KBM-7 (cell line): ENCODE measurements at regions not wholly inside any gene's neighbourhood (a gene's known extent, or its start where the extent isn't known, plus 50 kb on each side); places are given as distances from the start of the nearest gene placed in this dataset.

Source experiments
- DNase-seq: peaks from one replicate; pipeline ENCODE4 v3.0.0-alpha.2; 2015
- in situ Hi-C: fragments of 300-500 bp; cut with MboI; formaldehyde crosslinking; loops from 2 replicates; pipeline ENCODE4 v1.14.3; 2020; ENCODE audit warnings: low sequenced_read_pairs, low pct_unique_long_range_greater_than_20kb, mixed read lengths

DNA sequence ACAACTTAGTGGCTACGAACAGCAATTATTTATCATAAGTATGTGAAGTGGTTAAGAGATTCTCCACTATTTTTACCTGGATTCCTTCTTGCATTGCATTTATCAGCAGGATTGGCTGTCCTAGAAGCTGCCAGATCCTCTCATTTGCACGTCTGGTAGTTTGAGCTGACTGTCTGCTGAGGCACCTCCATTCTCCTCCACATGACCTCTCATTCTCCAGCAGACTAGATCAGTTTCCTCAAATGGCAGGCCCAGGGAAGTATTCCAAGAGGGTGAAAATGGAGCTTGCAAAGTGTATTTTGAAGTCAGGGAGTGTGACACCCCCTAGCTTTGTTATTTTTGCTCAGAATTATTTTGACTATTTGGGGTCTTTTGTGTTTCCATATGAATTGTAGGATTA lies 870.1 kb downstream of the CDH11 start:
- in situ Hi-C loops = no loop called here
- no peak for DNase-seq

DNA sequence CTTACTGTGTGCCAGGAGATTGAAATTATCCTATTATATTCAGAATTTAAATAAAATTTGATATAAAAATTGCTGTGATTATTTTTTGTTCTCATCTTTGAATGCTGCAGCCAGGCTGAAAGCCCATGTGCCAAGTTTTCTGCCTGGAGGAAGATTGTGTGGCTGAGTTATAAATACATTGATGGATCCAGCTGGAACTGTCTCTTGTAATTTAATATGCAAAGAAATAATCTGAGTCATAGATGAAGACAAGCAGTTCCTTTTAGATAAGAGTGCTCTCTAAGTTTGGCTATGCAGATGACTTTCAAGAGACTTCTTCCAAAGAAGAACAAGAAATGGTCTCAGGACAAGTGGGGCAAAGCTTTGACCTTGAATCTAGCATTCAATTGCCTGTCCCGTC lies 871.0 kb downstream of the CDH11 start:
- DNase-seq = no peak
- in situ Hi-C loops = no loop called here

DNA sequence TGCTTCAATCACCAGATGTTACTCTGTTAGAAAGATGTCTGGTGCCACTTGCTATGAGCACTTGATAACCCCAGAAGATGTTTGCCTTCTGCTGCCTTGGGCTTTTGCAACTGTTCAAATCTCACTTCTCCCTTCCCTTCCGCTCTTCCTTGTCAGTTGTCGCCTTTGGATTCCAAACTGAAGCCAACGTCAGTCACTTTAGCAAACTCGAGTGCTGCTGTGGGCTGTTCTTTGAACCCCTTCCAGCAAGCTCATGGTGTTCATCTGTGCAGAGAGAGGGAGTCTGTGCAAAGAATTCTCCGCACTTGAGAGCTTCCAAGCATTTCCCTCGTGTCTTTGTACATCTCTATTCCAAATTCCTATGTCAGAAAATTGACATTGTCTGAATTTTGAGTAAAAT lies 879.4 kb downstream of the CDH11 start:
- no peak for DNase-seq
- in situ Hi-C loops = no loop called here

DNA sequence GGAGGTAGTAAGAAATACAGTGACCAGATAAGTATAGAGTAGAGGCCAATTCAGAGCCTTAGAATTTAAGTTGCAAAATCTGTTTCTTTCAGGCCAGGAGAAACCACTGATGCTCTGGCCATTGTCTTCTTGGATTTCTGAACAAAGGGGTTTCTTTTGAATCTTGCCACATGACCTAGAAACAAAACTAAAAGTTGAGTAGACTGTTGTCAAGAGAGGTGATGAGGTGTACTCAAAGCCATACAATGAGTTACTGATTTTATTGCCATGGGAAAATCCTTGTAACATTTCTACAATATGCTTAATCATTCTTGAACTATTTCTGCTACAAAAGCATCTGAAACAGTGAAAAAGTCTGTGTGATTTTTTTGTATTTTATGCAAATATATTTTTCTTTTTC lies 881.3 kb downstream of the CDH11 start:
- DNase-seq = no peak
- in situ Hi-C loops = no loop called here

DNA sequence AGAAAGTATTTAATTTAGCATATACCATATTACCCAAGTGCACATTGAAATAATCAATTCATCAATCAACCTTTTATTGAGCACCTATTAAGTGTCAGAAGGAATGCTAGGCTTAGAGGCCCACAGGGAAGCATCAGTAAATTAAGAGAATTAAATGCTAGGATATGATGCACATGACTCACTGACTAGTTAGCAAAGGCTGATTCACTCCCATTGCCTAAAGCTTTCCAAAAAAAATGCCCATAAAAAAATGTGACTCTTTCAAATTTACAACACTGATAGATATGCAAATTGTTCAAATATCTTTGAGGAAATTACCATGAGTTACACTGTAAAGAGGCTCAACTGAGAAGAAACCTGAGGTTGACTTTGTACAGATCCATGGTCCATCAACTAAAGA lies 883.3 kb downstream of the CDH11 start:
- in situ Hi-C loops = no loop called here
- no peak for DNase-seq

DNA sequence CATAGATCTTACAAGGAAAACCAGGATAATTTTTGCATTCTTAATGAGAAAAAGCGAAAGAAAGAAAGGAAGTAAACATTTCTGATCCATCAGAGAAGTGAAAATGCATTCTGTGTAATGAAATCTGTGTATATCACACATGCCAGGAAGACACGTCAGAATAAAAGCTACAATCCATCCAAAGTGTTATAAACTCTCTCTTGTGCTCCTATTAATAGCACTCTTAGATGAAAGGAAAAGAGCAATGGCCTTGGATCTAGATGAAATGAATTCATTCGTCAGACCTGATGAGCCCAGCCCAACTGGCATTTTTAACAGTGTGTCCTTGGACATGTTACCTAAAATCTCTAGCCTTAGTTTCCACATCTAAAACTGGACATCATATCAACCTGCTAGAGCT lies 885.5 kb downstream of the CDH11 start:
- no peak for DNase-seq
- in situ Hi-C loops = no loop called here

DNA sequence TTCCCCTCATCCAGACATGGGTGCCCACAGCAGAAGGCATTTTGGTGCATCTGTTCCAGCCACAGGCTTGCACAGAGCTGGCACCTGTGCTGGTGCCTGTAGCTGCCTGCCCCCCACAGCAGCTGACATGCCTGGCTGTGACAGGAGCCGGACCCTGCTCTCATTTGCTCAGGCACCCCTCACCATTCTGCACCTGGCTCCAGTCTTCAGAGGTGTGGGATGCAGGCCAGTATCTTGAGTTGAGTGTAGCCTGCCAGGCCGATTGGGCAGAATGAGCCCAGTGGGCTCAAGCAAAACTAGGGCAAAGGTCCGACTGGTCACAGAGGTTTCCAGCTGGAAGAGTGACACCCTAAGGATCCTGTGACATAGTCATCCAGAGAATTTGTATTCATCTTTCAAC lies 887.7 kb downstream of the CDH11 start:
- no peak for DNase-seq
- in situ Hi-C loops = no loop called here

DNA sequence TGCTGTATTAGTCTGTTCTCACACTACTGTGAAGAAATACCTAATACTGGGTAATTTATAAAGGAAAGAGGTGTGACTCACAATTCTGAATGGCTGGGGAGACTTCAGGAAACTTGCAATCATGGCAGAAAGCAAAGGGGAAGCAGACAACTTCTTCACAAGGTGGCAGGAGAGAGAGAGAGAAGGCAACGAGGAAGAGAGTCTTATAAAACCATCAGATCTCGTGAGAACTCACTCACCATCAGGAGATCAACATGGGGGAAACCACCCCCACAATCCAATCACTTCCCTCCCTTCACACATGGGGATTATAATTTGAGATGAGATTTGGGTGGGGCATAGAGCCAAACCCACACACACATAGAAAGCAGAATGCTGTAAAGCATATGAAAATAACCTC lies 896.2 kb downstream of the CDH11 start:
- DNase-seq = peak; percentile 1
- in situ Hi-C loops = no loop called here

DNA sequence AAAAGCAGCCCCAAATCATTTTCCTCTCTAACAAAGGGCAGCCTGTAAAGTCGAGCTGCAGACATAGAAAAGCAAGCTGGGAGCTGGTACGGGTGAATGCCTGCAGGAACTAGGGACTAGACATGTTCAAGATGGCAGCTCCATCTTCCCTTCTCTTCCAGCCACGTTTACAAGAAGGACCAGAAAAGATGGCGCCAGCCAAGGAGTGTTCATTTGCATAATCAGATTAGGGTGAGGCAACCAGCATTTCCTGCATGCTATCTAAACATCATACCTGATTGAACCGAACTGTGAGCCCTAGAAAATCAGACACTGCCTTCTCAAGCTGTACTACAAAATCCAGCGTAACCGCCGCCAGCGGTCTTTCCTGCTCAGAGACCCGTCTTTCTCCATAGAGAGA lies 896.8 kb downstream of the CDH11 start:
- in situ Hi-C loops = no loop called here
- no peak for DNase-seq

DNA sequence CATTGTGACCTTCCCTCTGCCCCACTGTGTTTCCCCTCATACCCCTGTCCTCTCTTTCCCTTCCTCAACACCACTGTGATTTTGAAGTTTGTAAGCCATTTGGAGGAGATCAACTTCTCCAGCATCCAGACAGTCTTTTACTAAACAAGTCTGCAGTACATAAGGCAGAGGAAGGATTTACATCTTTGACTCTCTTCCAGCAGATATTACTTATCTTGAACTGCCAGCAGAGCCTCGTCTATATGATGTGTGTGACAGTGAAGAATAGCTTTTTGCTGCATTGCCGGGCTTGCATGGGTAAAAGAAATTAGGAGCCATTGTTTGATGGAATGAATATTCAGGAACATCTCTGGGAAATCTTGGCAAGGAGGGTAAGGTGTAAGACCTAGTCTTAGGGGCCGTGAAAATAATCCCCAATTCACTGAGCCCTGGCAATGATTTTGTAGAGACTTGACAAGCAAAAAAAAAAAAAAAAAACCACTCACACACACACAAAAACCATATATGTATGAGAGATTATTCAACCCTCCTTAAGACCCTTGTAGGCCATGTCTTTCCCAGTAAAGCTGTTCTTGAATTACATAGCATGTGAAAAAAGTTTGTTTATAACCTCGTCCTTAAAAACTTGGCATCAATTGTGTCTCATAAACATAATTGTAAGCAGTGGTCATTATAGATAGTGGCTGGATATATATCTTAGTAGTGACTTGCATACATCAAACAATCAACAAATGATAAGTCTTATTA lies 903.9 kb downstream of the CDH11 start:
- in situ Hi-C loops = no loop called here
- no peak for DNase-seq

DNA sequence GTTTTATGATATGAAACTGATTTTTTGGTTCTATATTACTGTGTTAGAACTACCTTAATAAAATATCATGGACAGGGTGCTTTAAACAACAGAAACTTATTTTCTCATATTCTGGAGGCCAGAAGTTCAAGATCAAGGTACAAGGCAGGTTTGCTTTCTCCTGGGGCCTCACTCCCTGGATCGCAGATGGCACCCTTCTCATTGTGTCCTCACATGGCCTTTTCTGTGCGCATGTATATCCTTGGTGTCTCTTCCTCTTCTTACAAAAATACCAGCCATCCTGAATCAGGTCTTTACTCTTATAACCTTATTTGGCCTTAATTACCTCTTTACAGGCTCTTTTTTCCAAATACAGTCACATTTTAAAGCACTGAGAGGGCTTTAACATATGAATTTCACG lies 906.1 kb downstream of the CDH11 start:
- DNase-seq = no peak
- in situ Hi-C loops = no loop called here

DNA sequence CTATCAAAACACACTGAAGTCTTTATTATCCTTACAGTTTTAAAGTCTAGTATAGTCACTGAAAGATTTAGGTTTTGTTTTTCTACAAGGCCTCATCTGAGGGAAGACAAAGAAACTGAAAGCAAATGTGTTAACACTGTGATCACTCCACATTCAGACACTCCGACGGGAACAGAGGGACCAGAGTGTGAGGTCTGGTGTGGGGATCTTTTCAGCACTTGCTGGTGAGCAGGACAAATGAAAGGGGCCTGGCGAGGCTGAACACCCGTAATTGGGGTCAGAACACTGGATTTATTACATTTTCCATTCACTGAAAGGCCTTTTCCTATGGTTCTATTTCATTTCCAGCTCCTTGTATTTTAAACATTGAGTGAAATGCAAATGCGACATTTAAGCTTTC lies 910.5 kb downstream of the CDH11 start:
- DNase-seq = no peak
- in situ Hi-C loops = no loop called here

DNA sequence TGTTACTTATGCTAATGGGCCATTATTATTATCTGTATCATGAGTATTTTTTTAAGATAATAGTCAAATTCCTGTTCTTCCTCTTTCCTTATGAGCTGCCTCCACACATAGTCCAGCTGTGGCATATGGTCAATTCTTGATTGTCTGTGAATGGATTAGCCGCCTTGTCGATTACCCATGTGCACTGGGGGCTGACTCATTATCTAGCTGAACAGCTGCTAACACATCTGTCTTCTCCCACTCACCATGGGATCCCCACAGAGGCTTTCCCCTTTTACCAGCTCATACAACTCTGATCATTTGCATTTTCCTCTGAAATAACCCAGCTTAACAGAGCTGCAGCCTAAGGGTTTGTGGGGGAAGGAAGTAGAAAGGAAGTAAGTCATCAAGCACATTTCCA lies 915.0 kb downstream of the CDH11 start:
- in situ Hi-C loops = no loop called here

DNA sequence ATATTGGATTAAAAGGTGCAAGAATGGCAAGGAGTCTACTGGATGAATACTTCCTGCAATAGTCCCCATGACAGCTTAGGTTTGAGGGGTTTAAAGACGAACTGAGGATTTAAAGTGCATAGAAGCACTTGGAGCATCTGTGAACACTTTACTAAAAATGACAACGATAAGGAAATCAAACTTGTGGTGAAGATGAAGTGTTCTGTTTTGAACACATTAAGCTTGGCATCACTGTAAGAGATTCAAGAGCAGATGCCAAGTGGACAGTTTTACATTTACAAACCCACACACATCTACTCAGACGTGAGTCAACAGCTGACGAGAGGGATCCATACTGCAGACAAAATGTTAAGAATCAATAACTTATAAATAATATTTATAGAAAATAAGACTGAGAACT lies 918.7 kb downstream of the CDH11 start:
- in situ Hi-C loops = no loop called here
- DNase-seq = no peak

More for the DNA sequence above, 915.0 kb downstream of the CDH11 start:
- DNase-seq = no peak

DNA sequence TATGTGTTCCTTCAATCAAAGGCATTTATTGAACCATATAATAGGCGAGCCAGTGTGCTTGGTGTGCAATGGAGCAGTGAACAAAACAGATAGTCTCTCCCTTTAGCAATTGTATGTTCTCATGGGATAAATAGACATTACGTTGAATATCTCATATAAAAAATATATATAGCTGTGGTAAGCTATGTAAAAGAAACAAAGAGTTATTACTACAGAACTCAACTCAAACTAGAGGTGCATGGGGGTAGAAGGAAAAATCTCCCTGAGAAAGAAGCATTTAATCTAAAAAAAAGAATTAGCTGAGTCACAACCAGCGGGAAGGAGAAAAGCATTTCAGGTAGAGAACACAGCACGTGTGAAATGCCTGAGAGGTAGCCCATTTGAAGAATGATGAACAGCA lies 919.3 kb downstream of the CDH11 start:
- in situ Hi-C loops = no loop called here
- DNase-seq = no peak

DNA sequence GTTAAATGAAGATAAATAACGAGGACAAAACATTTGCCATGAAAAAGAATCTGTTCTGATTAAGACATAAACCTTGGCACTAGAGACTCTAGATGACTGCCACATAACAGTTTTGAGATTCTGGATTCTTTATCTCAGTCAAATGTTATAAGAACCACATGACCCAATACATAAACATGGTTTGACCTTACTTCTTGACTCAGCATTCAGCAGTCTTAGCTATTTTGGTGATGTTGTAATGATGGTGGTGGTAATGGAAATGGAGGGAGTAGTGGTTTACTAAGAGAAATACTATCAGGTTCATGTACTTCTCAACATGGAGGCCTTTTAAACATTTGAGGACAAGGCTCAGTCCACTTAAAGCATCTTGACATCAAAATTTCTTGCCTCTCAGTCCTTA lies 925.4 kb downstream of the CDH11 start:
- in situ Hi-C loops = no loop called here
- DNase-seq = no peak

DNA sequence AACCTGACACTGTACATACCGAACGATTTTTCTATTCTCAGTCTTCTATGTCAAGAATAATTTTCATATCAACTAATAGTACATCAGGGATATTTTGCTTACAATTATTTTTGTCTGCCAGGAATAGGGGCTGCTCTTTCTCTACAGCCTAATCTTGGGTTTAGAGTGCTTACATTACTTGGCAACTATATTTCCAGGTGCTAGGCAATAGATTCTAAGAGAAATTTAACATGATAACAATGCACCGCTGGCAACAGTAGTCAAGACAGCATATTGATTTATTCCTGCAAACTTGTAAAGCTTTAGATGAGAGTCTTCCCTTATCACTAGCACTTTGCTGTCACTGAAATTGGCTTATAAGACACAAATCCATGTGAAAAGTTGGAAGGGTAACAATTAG lies 935.9 kb downstream of the CDH11 start:
- in situ Hi-C loops = no loop called here
- DNase-seq = no peak

DNA sequence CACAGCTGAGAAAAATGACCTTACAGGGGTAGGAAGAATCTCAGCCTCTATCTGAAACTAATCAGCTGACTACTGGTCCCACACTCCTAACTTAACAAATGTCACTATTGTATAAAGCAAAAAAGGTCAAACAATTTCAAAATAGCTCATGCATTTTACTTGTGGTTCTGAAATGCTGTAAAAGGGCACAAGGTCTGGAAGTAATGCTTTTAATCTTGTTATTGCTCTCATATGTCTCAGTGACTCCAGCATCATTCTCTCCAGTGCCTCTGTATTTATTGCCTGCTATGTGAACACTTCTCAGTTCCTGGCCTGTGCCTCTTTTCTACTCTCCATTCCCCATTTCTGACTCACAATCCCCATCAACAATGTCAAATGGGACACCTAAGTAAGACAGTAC lies 937.7 kb downstream of the CDH11 start:
- in situ Hi-C loops = no loop called here
- DNase-seq = no peak

DNA sequence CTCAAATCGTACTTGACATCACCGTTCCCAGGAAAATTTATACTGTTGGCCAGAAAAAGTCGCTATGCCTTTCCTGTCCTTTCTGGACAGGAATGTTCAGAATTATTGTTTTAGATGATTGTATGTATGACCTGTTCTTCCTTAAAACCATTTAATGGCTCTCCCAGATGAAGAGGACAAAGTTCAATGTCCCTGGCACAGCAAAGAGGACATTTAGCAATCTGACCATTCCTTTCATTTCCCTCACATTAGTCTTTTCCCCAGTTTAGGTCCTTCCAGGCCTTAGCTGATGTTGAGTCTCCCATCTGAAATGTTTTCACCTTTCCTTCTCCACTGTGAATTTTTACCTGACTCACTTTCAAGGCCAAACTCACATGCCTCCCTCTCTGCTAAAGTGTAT lies 938.9 kb downstream of the CDH11 start:
- in situ Hi-C loops = no loop called here
- no peak for DNase-seq

DNA sequence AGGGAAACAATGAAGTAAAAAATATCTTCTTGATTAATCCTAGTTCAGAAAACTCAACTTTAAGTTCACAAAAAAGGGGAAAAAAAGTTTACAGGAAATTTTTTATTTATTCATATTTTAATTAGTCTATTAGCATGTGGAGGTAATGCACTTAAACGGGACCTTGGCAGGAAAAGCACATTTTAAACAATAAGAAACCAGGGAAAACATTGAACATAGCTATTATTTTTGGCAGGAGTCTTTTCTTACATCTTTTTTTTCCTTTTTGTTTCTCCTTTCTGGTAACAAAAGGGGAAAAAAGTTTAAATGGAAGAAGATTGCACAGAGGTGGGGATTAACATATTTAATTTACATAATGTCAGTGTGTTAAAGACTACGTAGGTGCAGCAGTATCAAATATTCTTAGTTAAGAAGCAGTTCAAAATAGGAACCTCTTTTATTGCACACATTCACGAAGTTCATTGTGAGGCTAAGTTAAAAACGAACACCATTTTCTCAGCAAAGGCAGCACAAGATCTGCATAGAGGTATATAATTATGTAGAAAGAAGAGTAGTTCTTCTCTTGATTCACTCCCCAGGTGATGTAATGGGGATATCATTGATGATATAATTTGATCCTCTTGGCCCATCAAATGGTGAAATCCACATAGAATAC lies 940.5 kb downstream of the CDH11 start:
- DNase-seq = no peak
- in situ Hi-C loops = no loop called here
